Breast epithelium (tissue), 3 donors: ENCODE measurements at regions not wholly inside any gene's neighbourhood (a gene's known extent, or its start where the extent isn't known, plus 50 kb on each side); places are given as distances from the start of the nearest gene placed in this dataset.

Experiments
- POLR2A ChIP-seq: fragments of 450-650 bp; IDR thresholded peaks from one replicate; pipeline ENCODE4 v1.6.1; 2016; ENCODE audit warnings: antibody characterized with exemption, mild to moderate bottlenecking, moderate library complexity
- POLR2AphosphoS5 ChIP-seq, 3 donors: sonication (generic); formaldehyde crosslinking; IDR thresholded peaks; one replicate each; pipeline ENCODE4 v1.6.1; 2017; ENCODE audit warnings: antibody characterized with exemption in 3 of 3

- no peak for TF ChIP-seq POLR2AphosphoS5 (IDR thresholded peaks at IDR 0.05)
- TF ChIP-seq POLR2A = no peak
Measured at GRCh38 chr11:79610678-79611077, 169.8 kb upstream of the TENM4 start.
